ENCODE measurements at regions not wholly inside any gene's neighbourhood (a gene's known extent, or its start where the extent isn't known, plus 50 kb on each side); places are given as distances from the start of the nearest gene placed in this dataset.

GRCh38 chr2:193326296-193326695 is 1131.6 kb upstream of the TMEFF2 start:
- DNase-seq (no peak), ATAC-seq (no peak)
- H3K4me1 ChIP-seq = no peaks in the 10 kb centered on the region
- no peak overlapping the region for H3K27ac ChIP-seq
- TF ChIP-seq, protein P1, sequence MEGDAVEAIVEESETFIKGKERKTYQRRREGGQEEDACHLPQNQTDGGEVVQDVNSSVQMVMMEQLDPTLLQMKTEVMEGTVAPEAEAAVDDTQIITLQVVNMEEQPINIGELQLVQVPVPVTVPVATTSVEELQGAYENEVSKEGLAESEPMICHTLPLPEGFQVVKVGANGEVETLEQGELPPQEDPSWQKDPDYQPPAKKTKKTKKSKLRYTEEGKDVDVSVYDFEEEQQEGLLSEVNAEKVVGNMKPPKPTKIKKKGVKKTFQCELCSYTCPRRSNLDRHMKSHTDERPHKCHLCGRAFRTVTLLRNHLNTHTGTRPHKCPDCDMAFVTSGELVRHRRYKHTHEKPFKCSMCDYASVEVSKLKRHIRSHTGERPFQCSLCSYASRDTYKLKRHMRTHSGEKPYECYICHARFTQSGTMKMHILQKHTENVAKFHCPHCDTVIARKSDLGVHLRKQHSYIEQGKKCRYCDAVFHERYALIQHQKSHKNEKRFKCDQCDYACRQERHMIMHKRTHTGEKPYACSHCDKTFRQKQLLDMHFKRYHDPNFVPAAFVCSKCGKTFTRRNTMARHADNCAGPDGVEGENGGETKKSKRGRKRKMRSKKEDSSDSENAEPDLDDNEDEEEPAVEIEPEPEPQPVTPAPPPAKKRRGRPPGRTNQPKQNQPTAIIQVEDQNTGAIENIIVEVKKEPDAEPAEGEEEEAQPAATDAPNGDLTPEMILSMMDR (IDR thresholded peaks at IDR 0.05) = no peak
- no peaks in the 10 kb centered on the region for H3K36me3 ChIP-seq
- intact Hi-C loops (cut with DNase I) = no loop called here
- no peaks in the 10 kb centered on the region for H3K27me3 ChIP-seq
- H3K9me3 ChIP-seq = no peaks in the 10 kb centered on the region
- no peak overlapping the region for H3K4me3 ChIP-seq

DNA sequence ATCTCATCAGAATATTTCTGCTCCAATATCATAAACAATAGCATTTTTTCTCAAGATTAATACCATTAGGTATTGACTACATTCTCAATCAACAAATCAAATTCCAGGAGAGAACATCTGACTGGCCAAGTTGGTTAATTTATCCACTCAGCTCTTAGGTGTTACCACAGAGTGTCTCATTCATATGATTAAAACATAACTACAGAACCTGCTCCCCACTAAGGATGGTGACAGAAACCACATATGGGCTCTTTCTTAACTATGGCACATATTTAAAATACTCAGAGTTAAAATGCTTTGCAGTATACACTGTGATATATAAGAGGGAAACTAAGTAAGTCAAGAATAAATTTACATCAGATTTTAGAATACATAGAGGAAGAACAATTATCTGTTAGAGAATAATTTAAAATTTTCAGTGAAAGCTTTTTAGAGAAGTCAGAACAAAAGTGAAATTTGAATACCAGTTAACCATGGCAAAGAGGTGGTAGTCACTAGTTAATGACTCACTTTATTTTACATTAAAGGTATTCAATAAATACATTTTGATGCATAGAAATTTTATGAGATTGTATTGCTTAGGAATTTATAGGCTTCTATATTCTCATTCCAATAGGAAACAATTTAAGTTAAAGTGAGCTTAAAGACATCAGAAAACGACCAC is 1120.8 kb upstream of the TMEFF2 start:
- TF ChIP-seq, protein P1 (IDR thresholded peaks at IDR 0.05) = no peak
- no peaks in the 10 kb centered on the region for H3K36me3 ChIP-seq
- DNase-seq (no peak), ATAC-seq (no peak)
- no peaks in the 10 kb centered on the region for H3K27me3 ChIP-seq
- H3K4me1 ChIP-seq = no peaks in the 10 kb centered on the region
- H3K27ac ChIP-seq = no peak overlapping the region
- intact Hi-C loops (cut with DNase I) = no loop called here
- H3K4me3 ChIP-seq = no peak overlapping the region
- H3K9me3 ChIP-seq = no peaks in the 10 kb centered on the region

DNA sequence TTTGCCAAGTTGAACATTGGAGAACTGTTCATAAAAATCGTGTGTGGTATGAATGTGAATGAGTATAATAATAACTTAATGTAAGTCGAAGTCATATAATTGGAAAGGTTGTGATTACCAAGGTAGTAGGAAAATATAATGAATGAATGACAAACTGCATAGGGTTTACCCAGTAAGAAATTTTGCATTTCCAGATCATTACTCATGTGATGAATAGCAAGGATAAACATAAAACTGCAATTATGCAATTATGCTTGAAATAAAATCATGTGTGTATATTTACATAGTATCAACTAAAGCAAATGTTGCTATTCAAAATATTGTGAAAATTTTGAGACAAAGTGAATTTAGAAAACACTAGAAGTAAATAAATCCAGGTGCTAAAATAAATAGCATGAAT is 1108.7 kb upstream of the TMEFF2 start:
- Histone ChIP-seq H3K27me3 (no peaks in the 10 kb centered on the region), H3K4me3 (no peak overlapping the region), H3K9me3 (no peaks in the 10 kb centered on the region), H3K4me1 (no peaks in the 10 kb centered on the region), H3K36me3 (no peaks in the 10 kb centered on the region), H3K27ac (no peak overlapping the region)
- DNase-seq (no peak), ATAC-seq (no peak)
- intact Hi-C loops (cut with DNase I) = no loop called here
- TF ChIP-seq, protein P1 (IDR thresholded peaks at IDR 0.05) = no peak

GRCh38 chr2:193294371-193294770 is 1099.6 kb upstream of the TMEFF2 start:
- DNase-seq (no peak), ATAC-seq (no peak)
- H3K27me3 ChIP-seq = no peaks in the 10 kb centered on the region
- no peaks in the 10 kb centered on the region for H3K36me3 ChIP-seq
- H3K9me3 ChIP-seq = no peaks in the 10 kb centered on the region
- TF ChIP-seq, protein P1 (IDR thresholded peaks at IDR 0.05) = no peak
- no peaks in the 10 kb centered on the region for H3K4me1 ChIP-seq
- H3K4me3 ChIP-seq = no peak overlapping the region
- no peak overlapping the region for H3K27ac ChIP-seq
- intact Hi-C loops (cut with DNase I) = no loop called here

DNA sequence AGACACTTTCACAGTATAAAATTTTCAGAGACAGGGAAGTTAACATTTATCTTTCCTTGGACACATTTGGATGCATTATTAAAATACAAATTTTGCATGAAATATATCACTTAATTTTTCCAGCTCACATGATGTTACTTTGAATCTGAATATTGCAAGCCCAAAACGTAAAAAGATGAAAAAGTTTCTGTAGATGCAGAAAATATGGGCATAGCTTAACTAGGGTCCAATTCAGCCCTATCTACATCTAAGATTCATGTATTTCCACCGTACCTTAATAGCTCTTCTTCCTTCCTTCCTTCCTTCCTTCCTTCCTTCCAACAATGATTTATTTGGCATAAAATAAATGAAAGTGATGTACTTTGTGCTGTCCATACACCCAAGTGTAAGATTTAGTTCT is 1084.6 kb upstream of the TMEFF2 start:
- intact Hi-C loops (cut with DNase I) = no loop called here
- Histone ChIP-seq H3K27me3 (no peaks in the 10 kb centered on the region), H3K4me3 (no peak overlapping the region), H3K4me1 (no peaks in the 10 kb centered on the region), H3K9me3 (no peaks in the 10 kb centered on the region), H3K27ac (no peak overlapping the region), H3K36me3 (no peaks in the 10 kb centered on the region)
- TF ChIP-seq, protein P1 (IDR thresholded peaks at IDR 0.05) = no peak
- ATAC-seq = no peak
- DNase-seq = no peak

Measured in left lung (tissue), 4 donors.